MM.1S (cell line): ENCODE measurements at regions not wholly inside any gene's neighbourhood (a gene's known extent, or its start where the extent isn't known, plus 50 kb on each side); places are given as distances from the start of the nearest gene placed in this dataset.

Experiments used
- EZH2phosphoT487 ChIP-seq: fragments of 300-600 bp; sonication (generic); IDR thresholded peaks from 2 replicates; pipeline ENCODE4 v1.6.1; 2018; ENCODE audit warnings: antibody characterized with exemption, low read length
- TF ChIP-seq, protein P1 (sequence below): fragments of 300-600 bp; sonication (generic); IDR thresholded peaks from 2 replicates; pipeline ENCODE4 v1.5.1; 2016; ENCODE audit warnings: antibody characterized with exemption, low read length, mixed read lengths

DNA sequence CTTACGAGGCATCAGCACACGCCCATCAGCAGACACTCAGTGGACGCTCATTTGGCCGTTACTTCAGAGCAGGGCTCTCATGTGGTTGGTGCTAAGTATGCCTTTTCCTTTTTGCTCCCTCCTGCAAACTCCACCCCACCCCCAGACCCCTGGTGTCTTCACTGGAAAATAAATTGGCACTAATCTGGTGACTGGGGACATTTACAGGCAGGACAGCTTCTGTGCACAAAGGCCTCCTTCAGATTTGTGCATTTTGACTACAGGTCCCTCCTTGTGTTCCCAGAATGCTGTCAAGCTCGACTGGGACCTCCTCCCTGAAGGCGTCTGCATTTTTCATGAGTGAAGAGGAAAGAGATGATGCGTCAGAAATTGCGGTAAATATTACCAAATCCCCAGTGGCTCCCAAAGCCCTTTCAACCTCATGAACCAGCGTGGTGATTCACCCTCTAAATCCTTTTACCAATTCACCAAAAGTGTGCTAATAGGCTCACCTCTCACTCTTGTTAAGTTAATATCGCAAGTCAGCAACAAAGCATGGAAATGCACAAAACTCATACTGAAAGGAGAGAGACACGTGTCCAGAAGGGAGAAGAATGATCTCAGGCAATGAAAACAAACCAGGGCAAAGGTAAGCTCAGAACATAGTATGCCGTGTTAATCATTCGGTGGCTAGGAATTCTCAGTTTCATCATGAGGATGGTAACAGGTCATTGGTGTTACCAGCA lies 119.0 kb downstream of the NKX6-1 start:
- TF ChIP-seq, protein P1, sequence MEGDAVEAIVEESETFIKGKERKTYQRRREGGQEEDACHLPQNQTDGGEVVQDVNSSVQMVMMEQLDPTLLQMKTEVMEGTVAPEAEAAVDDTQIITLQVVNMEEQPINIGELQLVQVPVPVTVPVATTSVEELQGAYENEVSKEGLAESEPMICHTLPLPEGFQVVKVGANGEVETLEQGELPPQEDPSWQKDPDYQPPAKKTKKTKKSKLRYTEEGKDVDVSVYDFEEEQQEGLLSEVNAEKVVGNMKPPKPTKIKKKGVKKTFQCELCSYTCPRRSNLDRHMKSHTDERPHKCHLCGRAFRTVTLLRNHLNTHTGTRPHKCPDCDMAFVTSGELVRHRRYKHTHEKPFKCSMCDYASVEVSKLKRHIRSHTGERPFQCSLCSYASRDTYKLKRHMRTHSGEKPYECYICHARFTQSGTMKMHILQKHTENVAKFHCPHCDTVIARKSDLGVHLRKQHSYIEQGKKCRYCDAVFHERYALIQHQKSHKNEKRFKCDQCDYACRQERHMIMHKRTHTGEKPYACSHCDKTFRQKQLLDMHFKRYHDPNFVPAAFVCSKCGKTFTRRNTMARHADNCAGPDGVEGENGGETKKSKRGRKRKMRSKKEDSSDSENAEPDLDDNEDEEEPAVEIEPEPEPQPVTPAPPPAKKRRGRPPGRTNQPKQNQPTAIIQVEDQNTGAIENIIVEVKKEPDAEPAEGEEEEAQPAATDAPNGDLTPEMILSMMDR, result no peak
- TF ChIP-seq EZH2phosphoT487, result no peak
